Epithelial cell of prostate (primary cell): ENCODE measurements at regions not wholly inside any gene's neighbourhood (a gene's known extent, or its start where the extent isn't known, plus 50 kb on each side); places are given as distances from the start of the nearest gene placed in this dataset.

Experiments used
- DNase-seq: peaks from one replicate; pipeline ENCODE4 v3.0.0-alpha.2; 2011; ENCODE audit warnings: low read depth, low spot score
- H3K27ac ChIP-seq: fragments of 450-650 bp; 2 replicates; pipeline ENCODE4 v1.5.1; 2017; ENCODE audit warnings: mild to moderate bottlenecking

DNA sequence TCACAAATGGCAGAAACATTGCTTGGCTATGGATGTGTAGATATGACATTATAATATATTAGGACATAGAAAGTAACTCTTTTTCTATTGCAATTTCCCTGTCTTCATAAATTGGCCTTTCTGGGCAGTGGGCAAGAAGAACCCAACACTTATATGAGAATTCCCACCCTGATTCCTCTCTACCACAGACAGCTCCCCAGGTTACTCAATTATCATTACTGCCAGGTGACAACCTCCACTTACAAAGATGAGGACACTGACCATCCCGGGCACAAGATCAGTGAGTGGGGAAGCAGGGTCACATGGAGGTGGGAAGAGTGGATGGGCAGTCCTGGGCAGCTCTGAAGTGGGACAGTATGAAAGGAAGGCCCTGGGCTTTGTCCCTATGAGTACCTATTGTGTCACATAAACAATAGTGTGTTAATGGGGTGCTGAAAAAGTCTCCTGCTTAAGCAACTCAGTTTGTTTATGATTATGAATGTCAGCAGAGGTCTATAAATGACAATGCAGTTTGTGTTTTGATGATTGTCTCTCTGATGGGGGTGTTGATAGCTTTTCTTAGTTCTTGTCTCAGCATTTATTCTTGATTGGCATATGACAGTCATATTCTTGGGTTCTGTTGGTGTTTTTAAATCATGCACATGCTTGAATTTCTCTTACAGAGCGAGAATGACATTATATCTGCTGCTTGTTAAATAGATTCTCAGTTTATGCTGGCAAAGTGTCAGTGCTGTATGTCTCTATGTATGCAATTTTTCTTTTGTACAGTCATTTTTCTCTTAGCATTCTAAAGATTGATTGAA is 99.9 kb downstream of the SLIT2 start:
- no peak for DNase-seq
- no peak overlapping the region for H3K27ac ChIP-seq

DNA sequence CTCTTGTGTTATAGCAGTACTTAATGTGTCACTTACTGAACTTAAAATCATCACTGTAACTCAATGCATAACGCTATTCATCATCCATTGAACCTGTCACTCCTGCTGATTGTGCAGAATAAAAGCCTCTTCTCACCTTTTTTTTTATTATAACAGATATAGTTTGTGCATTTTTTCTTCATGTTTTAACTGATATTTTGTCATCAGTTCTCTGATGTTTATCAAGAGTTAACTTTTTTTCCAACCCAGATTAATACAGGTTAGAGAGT is 100.4 kb downstream of the SLIT2 start:
- no peak overlapping the region for H3K27ac ChIP-seq
- DNase-seq = no peak

DNA sequence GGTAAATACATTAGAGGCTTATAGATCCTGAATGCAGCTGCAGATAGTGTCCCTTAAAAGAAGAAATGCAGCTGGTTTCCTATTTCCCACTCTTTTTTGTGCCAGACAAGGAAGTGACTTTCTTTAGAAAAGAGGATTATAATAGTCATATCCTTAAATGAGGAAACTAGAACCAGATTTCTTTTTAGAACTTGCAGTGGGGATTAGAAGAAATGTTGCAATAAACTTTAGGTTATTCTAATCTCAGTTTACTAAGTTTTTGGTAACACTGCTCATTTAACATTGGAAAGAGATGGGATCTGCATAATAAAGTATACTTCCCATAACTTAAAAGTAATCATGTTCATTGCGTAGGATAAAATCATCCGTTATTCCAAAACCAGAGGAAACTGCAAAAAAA is 101.9 kb downstream of the SLIT2 start:
- DNase-seq = no peak
- H3K27ac ChIP-seq = no peak overlapping the region

DNA sequence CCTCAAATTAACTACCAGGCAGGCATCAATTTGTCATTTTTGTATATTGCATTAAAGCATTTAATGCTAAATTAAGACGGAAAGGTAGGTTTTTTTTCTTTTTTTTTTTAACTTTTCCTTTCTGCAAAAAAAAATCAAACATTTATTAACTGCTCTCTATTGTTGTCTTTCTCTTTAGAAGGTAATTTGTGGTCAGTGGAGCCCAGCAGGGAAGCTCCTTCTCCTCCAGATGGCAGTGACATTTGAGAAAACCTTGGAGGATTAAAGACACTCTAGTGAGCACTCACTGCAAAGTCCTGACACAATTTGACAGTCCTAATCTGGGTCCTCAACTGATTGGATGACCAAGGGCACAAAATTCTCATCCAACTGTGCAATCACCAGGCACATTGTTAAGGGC is 102.4 kb downstream of the SLIT2 start:
- DNase-seq = no peak
- H3K27ac ChIP-seq = no peak overlapping the region

- no peak for DNase-seq
These were observed 104.9 kb downstream of the SLIT2 start for GRCh38 chr4:20356565-20356964.

DNA sequence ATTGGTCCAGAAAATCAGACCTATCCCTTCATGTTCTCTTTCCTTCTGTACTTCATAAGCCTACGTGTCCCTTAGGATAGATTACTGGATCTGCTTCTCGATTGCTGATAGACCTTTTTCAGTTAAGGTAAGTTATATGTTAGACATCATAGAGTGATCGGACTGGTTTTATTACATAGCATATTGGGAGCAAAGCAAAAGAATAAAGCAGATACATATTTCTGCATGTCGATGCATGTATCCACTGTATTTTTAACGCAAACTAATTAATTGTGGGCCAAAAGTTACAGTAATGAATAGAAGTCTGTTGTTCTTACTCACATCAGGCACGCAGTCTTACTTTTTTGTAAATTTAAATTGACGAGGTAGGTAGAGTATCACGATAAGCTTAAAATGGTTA is 106.4 kb downstream of the SLIT2 start:
- no peak overlapping the region for H3K27ac ChIP-seq
- DNase-seq = no peak

More at GRCh38 chr4:20356565-20356964, 104.9 kb downstream of the SLIT2 start:
- H3K27ac ChIP-seq = no peak overlapping the region

- H3K27ac ChIP-seq = no peak overlapping the region
- no peak for DNase-seq
These were observed 108.0 kb downstream of the SLIT2 start for GRCh38 chr4:20359692-20360091.

DNA sequence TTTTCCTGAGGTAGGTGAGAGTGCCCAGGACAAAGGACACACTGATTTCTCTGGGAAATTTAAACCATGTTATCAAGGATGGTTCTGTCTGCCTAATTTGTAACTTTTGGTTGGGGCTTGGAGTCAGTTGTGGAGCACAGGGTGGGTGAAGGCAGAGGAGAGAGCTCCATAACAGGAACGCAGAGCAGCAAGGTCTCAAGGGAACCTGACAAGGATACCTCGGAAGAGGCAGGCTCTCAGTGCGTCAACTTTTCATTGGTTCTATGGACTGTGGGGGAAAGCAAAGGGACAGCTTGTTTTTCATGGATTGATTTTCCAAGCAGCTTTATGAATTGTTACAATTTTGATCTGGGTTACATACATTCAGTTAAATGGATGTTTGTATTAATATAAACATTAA is 110.4 kb downstream of the SLIT2 start:
- H3K27ac ChIP-seq = no peak overlapping the region
- DNase-seq = no peak

GRCh38 chr4:20364969-20365368 is 113.3 kb downstream of the SLIT2 start:
- no peak for DNase-seq
- H3K27ac ChIP-seq = no peak overlapping the region

DNA sequence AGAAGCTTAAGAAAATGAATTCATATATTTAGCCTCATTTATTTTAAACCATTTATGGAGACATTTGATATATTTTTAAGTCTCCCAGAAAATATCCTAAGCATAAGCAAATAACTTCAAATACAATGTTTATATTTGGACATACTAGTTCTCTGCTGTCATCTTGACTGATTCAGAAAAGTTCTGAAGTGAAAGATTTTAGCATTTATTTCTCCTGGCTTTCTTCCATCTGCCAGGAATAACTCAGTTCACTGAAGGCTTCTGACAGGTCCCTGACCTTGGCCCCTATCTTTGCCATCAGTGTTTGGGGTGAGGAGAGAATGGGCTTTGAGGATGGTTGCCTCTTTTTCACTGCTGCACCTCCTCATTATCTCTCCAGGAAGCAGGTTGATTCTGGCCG is 115.7 kb downstream of the SLIT2 start:
- H3K27ac ChIP-seq = no peak overlapping the region
- no peak for DNase-seq

DNA sequence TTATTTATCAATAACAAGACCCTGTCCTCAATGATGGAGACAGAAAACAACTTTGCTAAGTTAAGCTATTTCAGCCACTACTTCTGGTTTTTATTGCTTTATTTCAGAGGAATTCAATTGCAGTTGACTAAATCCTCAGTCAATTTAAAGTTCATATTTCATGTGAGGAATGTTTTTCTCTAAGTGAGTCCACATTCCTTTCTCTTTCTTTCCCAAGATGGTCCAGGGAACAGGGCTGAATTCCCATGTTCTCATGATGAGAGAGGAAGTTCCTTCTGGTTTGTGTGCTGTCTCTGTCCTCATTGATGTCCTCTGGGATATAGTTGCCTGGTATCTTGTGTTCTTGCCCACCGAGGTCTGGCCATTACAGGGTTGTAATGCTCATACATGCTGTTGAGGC is 117.2 kb downstream of the SLIT2 start:
- no peak for DNase-seq
- no peak overlapping the region for H3K27ac ChIP-seq

GRCh38 chr4:20370274-20370673 is 118.6 kb downstream of the SLIT2 start:
- no peak for DNase-seq
- H3K27ac ChIP-seq = no peak overlapping the region

DNA sequence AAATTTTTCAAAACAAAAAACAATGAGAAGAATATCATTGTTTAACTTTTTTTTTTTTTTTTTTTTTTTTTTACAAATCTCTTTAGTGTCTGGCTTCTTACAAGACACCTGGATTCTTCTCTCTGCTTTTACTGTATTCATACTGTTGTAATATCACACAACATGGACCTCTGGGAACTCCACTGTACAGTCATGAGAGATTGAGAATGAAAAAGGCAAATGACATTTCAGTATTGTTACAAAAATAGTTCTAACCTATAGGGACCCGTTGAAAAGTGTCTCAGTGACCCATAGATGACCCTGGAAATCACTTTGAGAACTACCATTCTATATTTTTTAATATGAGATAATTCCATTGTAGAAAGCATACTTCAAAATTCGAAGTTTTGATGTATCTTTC is 124.4 kb downstream of the SLIT2 start:
- no peak for DNase-seq
- no peak overlapping the region for H3K27ac ChIP-seq

- H3K27ac ChIP-seq = no peak overlapping the region
These were observed 126.5 kb downstream of the SLIT2 start for GRCh38 chr4:20378181-20378580.

GRCh38 chr4:20381005-20381404 is 129.3 kb downstream of the SLIT2 start:
- DNase-seq = no peak
- no peak overlapping the region for H3K27ac ChIP-seq

More at GRCh38 chr4:20378181-20378580, 126.5 kb downstream of the SLIT2 start:
- no peak for DNase-seq

- DNase-seq = no peak
- H3K27ac ChIP-seq = no peak overlapping the region
These were observed 131.6 kb downstream of the SLIT2 start for GRCh38 chr4:20383283-20383682.

- no peak overlapping the region for H3K27ac ChIP-seq
- no peak for DNase-seq
These were observed 132.3 kb downstream of the SLIT2 start for GRCh38 chr4:20383969-20384368.

DNA sequence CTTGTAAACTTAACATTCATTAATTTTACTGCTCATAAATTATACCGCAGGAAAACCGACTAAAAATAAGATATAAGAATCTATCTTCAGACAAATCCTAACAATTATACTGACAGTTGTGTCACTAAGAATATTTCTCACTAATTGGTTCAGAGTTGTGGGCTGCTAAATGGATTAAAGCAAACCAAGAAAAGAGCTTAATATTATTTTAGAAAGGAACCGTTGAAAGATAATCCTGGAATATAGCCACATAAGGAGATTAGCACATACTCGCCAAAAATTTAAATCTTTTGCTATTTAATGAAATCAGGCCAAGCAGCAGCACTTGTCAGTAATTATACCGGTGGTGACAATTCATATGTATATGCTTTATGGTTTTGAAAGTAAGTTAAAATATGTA is 132.8 kb downstream of the SLIT2 start:
- H3K27ac ChIP-seq = no peak overlapping the region
- DNase-seq = no peak

- no peak for DNase-seq
- H3K27ac ChIP-seq = no peak overlapping the region
These were observed 134.5 kb downstream of the SLIT2 start for GRCh38 chr4:20386001-20386740.

- no peak for DNase-seq
- no peak overlapping the region for H3K27ac ChIP-seq
These were observed 135.2 kb downstream of the SLIT2 start for GRCh38 chr4:20386906-20387305.

- DNase-seq = no peak
- no peak overlapping the region for H3K27ac ChIP-seq
These were observed 139.5 kb downstream of the SLIT2 start for GRCh38 chr4:20391198-20391597.

DNA sequence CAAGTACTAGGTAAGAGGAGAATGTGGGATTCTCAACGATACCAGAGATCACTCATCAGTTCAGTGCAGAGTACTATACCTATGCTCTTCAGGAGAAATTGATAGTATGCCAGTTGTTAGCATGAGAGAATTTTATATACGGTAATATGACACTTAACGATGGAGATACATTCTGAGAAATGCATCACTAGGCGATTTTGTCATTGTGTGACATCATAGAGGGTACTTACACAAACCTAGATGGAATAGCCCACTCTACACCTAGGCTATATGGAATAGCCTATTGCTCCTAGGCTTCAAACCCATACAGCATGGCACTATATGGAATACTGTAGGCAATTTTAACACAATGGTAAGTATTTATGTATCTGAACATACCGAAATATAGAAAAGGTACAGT is 140.2 kb downstream of the SLIT2 start:
- no peak overlapping the region for H3K27ac ChIP-seq
- no peak for DNase-seq
